ENCODE measurements at regions not wholly inside any gene's neighbourhood (a gene's known extent, or its start where the extent isn't known, plus 50 kb on each side); places are given as distances from the start of the nearest gene placed in this dataset.

GRCh38 chr1:17881761-17882160 is 126.6 kb downstream of the ACTL8 start:
- H3K4me3 ChIP-seq, result no peak overlapping the region
- no peak for TF ChIP-seq POLR2A (IDR thresholded peaks at IDR 0.05)
- TF ChIP-seq POLR2AphosphoS5 (IDR thresholded peaks at IDR 0.05), result no peak
- TF ChIP-seq CTCF (IDR thresholded peaks at IDR 0.05 in 8 of 11, conservative IDR thresholded peaks at IDR 0.05 in 3 of 11), result no peak
- H3K27ac ChIP-seq, result no peak overlapping the region
- peaks cover 0 to 39% (median 0%) of the 10 kb centered on the region in 7 donors for H3K27me3 ChIP-seq (replicated peaks in 1 of 7)
- DNase-seq, result peak; percentile 51
- intact Hi-C loops (cut with DNase I; ENCODE audit: low total_unique reads), result no loop called here
- WGBS, 5 donors, result 24 to 31% (median 27%) methylated on average over 8 of the region's 8 CpGs
- H3K36me3 ChIP-seq, result no peaks in the 10 kb centered on the region
- H3K9me3 ChIP-seq, result no peaks in the 10 kb centered on the region
- no peaks in the 10 kb centered on the region for H3K4me1 ChIP-seq

GRCh38 chr1:17883136-17883535 is 128.0 kb downstream of the ACTL8 start:
- Histone ChIP-seq H3K4me3 (no peak overlapping the region), H3K27ac (no peak overlapping the region), H3K27me3 (replicated peaks in 1 of 7) (peaks cover 0 to 53% (median 0%) of the 10 kb centered on the region in 7 donors), H3K4me1 (no peaks in the 10 kb centered on the region), H3K36me3 (no peaks in the 10 kb centered on the region), H3K9me3 (no peaks in the 10 kb centered on the region)
- WGBS, 5 donors, result 87 to 92% (median 89%) methylated on average over 5 of the region's 5 CpGs
- peak; percentile 21 for DNase-seq
- intact Hi-C loops (cut with DNase I; ENCODE audit: low total_unique reads), result no loop called here
- TF ChIP-seq POLR2AphosphoS5 (IDR thresholded peaks at IDR 0.05) (no peak), CTCF (IDR thresholded peaks at IDR 0.05 in 8 of 11, conservative IDR thresholded peaks at IDR 0.05 in 3 of 11) (no peak), POLR2A (IDR thresholded peaks at IDR 0.05) (no peak)

GRCh38 chr1:17883662-17884395 is 128.7 kb downstream of the ACTL8 start:
- H3K27me3 ChIP-seq (replicated peaks in 1 of 7), result peaks cover 0 to 60% (median 0%) of the 10 kb centered on the region in 7 donors
- no peaks in the 10 kb centered on the region for H3K36me3 ChIP-seq
- TF ChIP-seq POLR2A (IDR thresholded peaks at IDR 0.05) (no peak), CTCF (IDR thresholded peaks at IDR 0.05 in 8 of 11, conservative IDR thresholded peaks at IDR 0.05 in 3 of 11) (no peak), POLR2AphosphoS5 (IDR thresholded peaks at IDR 0.05) (no peak)
- no peak overlapping the region for H3K27ac ChIP-seq
- intact Hi-C loops (cut with DNase I; ENCODE audit: low total_unique reads), result no loop called here
- H3K4me3 ChIP-seq, result no peak overlapping the region
- H3K9me3 ChIP-seq, result no peaks in the 10 kb centered on the region
- DNase-seq, result peak; percentile 25
- no peaks in the 10 kb centered on the region for H3K4me1 ChIP-seq
- WGBS, 5 donors, result 82 to 90% (median 85%) methylated on average over 12 of the region's 12 CpGs

- DNase-seq, result peak; percentile 46
- 72 to 84% (median 82%) methylated on average over 10 of the region's 10 CpGs for WGBS, 5 donors
Observed at GRCh38 chr1:17885663-17886320, 130.7 kb downstream of the ACTL8 start.

More at GRCh38 chr1:17885663-17886320, 130.7 kb downstream of the ACTL8 start:
- H3K9me3 ChIP-seq, result no peaks in the 10 kb centered on the region
- no peak overlapping the region for H3K27ac ChIP-seq
- no peaks in the 10 kb centered on the region for H3K4me1 ChIP-seq
- H3K36me3 ChIP-seq, result no peaks in the 10 kb centered on the region
- H3K27me3 ChIP-seq (replicated peaks in 1 of 7), result peaks cover 0 to 62% (median 10%) of the 10 kb centered on the region in 7 donors
- H3K4me3 ChIP-seq, result no peak overlapping the region
- TF ChIP-seq CTCF (IDR thresholded peaks at IDR 0.05 in 8 of 11, conservative IDR thresholded peaks at IDR 0.05 in 3 of 11) (no peak), POLR2A (IDR thresholded peaks at IDR 0.05) (no peak), POLR2AphosphoS5 (IDR thresholded peaks at IDR 0.05) (no peak)
- intact Hi-C loops (cut with DNase I; ENCODE audit: low total_unique reads), result no loop called here

Data from spleen (tissue), 11 donors.